ENCODE measurements at regions not wholly inside any gene's neighbourhood (a gene's known extent, or its start where the extent isn't known, plus 50 kb on each side); places are given as distances from the start of the nearest gene placed in this dataset.
A peak's percentile ranks its signal among the peaks of the same experiment; 100 is the strongest.

DNA sequence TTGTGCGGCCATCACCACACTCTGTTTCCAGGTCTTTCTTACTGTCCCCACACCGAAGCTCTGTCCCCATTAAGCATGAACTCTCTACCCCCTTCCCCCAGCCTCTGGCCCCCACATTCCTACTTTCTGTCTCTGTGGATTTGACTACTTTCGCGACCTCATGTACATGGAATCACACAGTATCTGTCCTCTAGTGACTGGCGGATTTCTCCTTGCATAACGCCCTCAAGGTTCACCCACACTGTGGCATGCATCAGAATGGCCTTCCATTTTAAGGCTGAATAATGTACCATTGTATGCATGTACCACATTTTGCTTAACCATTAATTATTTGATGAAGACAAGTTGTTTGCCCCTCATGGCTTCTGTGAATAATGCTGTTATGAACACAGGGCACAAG is 467.6 kb upstream of the HS6ST1 start:
- no peak overlapping the region for H3K4me3 ChIP-seq (ENCODE audit: low read length)
- DNase-seq (ENCODE audit: low read depth), result no peak
- no peak for TF ChIP-seq CTCF (IDR thresholded peaks at IDR 0.05; ENCODE audit: insufficient read depth, low read depth, low read length, missing control alignments)

GRCh38 chr2:128786741-128787478 is 468.2 kb upstream of the HS6ST1 start:
- peak; percentile 8 for DNase-seq (ENCODE audit: low read depth)
- TF ChIP-seq CTCF (IDR thresholded peaks at IDR 0.05; ENCODE audit: insufficient read depth, low read depth, low read length, missing control alignments), result no peak
- H3K4me3 ChIP-seq (ENCODE audit: low read length), result no peak overlapping the region

GRCh38 chr2:128787616-128788015 is 468.9 kb upstream of the HS6ST1 start:
- no peak for TF ChIP-seq CTCF (IDR thresholded peaks at IDR 0.05; ENCODE audit: insufficient read depth, low read depth, low read length, missing control alignments)
- DNase-seq (ENCODE audit: low read depth), result no peak
- no peak overlapping the region for H3K4me3 ChIP-seq (ENCODE audit: low read length)

- no peak for TF ChIP-seq CTCF (IDR thresholded peaks at IDR 0.05; ENCODE audit: insufficient read depth, low read depth, low read length, missing control alignments)
- no peak for DNase-seq (ENCODE audit: low read depth)
- H3K4me3 ChIP-seq (ENCODE audit: low read length), result no peak overlapping the region
Observed at GRCh38 chr2:128788636-128789220, 470.1 kb upstream of the HS6ST1 start.

- TF ChIP-seq CTCF (IDR thresholded peaks at IDR 0.05; ENCODE audit: insufficient read depth, low read depth, low read length, missing control alignments), result no peak
- H3K4me3 ChIP-seq (ENCODE audit: low read length), result no peak overlapping the region
- no peak for DNase-seq (ENCODE audit: low read depth)
Observed at GRCh38 chr2:128789221-128789620, 470.6 kb upstream of the HS6ST1 start.

- H3K4me3 ChIP-seq (ENCODE audit: low read length), result no peak overlapping the region
- DNase-seq (ENCODE audit: low read depth), result no peak
- TF ChIP-seq CTCF (IDR thresholded peaks at IDR 0.05; ENCODE audit: insufficient read depth, low read depth, low read length, missing control alignments), result no peak
Observed at GRCh38 chr2:128789776-128790455, 471.2 kb upstream of the HS6ST1 start.

Data from epithelial cell of esophagus (primary cell).